ENCODE measurements at regions not wholly inside any gene's neighbourhood (a gene's known extent, or its start where the extent isn't known, plus 50 kb on each side); places are given as distances from the start of the nearest gene placed in this dataset.

GRCh38 chr1:208397286-208397685 lies 153.1 kb upstream of the PLXNA2 start:
- TF ChIP-seq SP1 (IDR thresholded peaks at IDR 0.05) (no peak), FOXM1 (IDR thresholded peaks at IDR 0.05; ENCODE audit: borderline replicate concordance) (no peak), ZNF384 (IDR thresholded peaks at IDR 0.05) (no peak), BHLHE40 (IDR thresholded peaks at IDR 0.05; ENCODE audit: borderline replicate concordance) (no peak), ELF4 (IDR thresholded peaks at IDR 0.05) (no peak), SUZ12 (IDR thresholded peaks at IDR 0.05) (no peak), TARDBP (IDR thresholded peaks at IDR 0.05) (no peak), HDGF (IDR thresholded peaks at IDR 0.05; ENCODE audit: borderline replicate concordance) (no peak), ARNT (IDR thresholded peaks at IDR 0.05) (no peak), LEF1 (IDR thresholded peaks at IDR 0.05; ENCODE audit: borderline replicate concordance) (no peak), PKNOX1 (IDR thresholded peaks at IDR 0.05) (no peak)
